ENCODE measurements at regions not wholly inside any gene's neighbourhood (a gene's known extent, or its start where the extent isn't known, plus 50 kb on each side); places are given as distances from the start of the nearest gene placed in this dataset.

GRCh38 chr9:31089549-31090221, 1294.8 kb upstream of the ACO1 start:
- Histone ChIP-seq H4K20me1 (ENCODE audit: control insufficient read depth, insufficient read depth) (no peaks in the 10 kb centered on the region), H3K27me3 (replicated peaks in 1 of 2; ENCODE audit: control insufficient read depth in 2 of 2, insufficient read depth in 2 of 2, low read length in 1 of 2) (no peaks in the 10 kb centered on the region), H3K79me2 (ENCODE audit: control insufficient read depth, insufficient read depth, low read length) (no peaks in the 10 kb centered on the region), H3K27ac (ENCODE audit: control insufficient read depth, insufficient read depth) (no peak overlapping the region), H2AFZ (ENCODE audit: control insufficient read depth, low read depth, low read length) (no peak overlapping the region), H3K36me3 (ENCODE audit: control insufficient read depth in 2 of 2, insufficient read depth in 2 of 2, low read length in 1 of 2) (no peaks in the 10 kb centered on the region), H3K4me3 (no peak overlapping the region), H3K9ac (ENCODE audit: control insufficient read depth, insufficient read depth, low read length) (no peak overlapping the region), H3K4me1 (ENCODE audit: control insufficient read depth, insufficient read depth, low read length) (no peaks in the 10 kb centered on the region), H3K9me3 (replicated peaks; ENCODE audit: control insufficient read depth, insufficient read depth, low read length) (no peaks in the 10 kb centered on the region), H3K4me2 (ENCODE audit: control insufficient read depth, insufficient read depth) (no peak overlapping the region)
- in situ Hi-C loops (cut with MboI): no loop called here
- ATAC-seq (no peak), DNase-seq (ENCODE audit: low read depth, low spot score) (no peak), FAIRE-seq (no peak)
- ChIA-PET CTCF (interaction anchor here (0.7 to 1.0 kb wide), 2 partner anchors 10 to 19 kb away, joined by 3 to 4 read pairs; no protein-coding TSS in a partner anchor), RAD21 (ENCODE audit: unreplicated experiment) (no interaction called here), POLR2A (no interaction called here), SMC1A (ENCODE audit: uncharacterized antibody, unreplicated experiment) (interaction anchor here (0.7 kb wide), 1 partner anchor 9 kb away, joined by 3 read pairs; no protein-coding TSS in a partner anchor)
- BruUV-seq (replicated peaks): no TSS peak
- intact Hi-C loops (cut with micrococcal nuclease; ENCODE audit: unreplicated experiment): no loop called here
- TF ChIP-seq ATF3 (IDR thresholded peaks at IDR 0.05; ENCODE audit: borderline replicate concordance, extremely low read depth, low read depth, low read length) (no peak), TBL1XR1 (IDR thresholded peaks at IDR 0.05; ENCODE audit: low read depth, low read length) (no peak), ZNF687 (IDR thresholded peaks at IDR 0.05) (no peak), SMC3 (IDR thresholded peaks at IDR 0.05; ENCODE audit: borderline replicate concordance, low read length) (no peak), SRF (IDR thresholded peaks at IDR 0.05; ENCODE audit: low read depth in 2 of 2, low read length in 2 of 2) (no peak), TCF3 (IDR thresholded peaks at IDR 0.05; ENCODE audit: borderline replicate concordance, insufficient read depth, low read depth, low read length) (no peak), MYB (IDR thresholded peaks at IDR 0.05; ENCODE audit: borderline replicate concordance, low read depth, low read length) (no peak), JUNB (IDR thresholded peaks at IDR 0.05) (no peak)
